Nephron (organoid): ENCODE measurements at regions not wholly inside any gene's neighbourhood (a gene's known extent, or its start where the extent isn't known, plus 50 kb on each side); places are given as distances from the start of the nearest gene placed in this dataset.
"Not testable (repeated sequence)": the region's sequence is repeated elsewhere in the genome, so short reads cannot be mapped to it uniquely, and the experiment has no call there.

Experiments used
- H3K27ac Mint-ChIP-seq, 3 experiments: 2 replicates each; pipeline ENCODE4 v1.8.0; 2020; ENCODE audit warnings: mixed read lengths in 3 of 3, mild to moderate bottlenecking in 2 of 3, moderate library complexity in 1 of 3
- H3K27me3 Mint-ChIP-seq: 2 replicates; pipeline ENCODE4 v1.8.0; 2021; ENCODE audit warnings: low read depth, mild to moderate bottlenecking, moderate library complexity, mixed read lengths
- H3K36me3 Mint-ChIP-seq: 2 replicates; pipeline ENCODE4 v1.8.0; 2020; ENCODE audit warnings: low read depth, mixed read lengths
- H3K4me1 Mint-ChIP-seq: 2 replicates; pipeline ENCODE4 v1.8.0; 2020; ENCODE audit warnings: mixed read lengths
- H3K4me3 Mint-ChIP-seq, 3 experiments: 2 replicates each; pipeline ENCODE4 v1.8.0; 2020; ENCODE audit warnings: mild to moderate bottlenecking in 3 of 3, mixed read lengths in 3 of 3, moderate library complexity in 2 of 3
- H3K9me3 Mint-ChIP-seq: 2 replicates; pipeline ENCODE4 v1.8.0; 2020; ENCODE audit warnings: mixed read lengths
- TF ChIP-seq, protein P1 (sequence below), 3 experiments: fragments of 200-600 bp; sonication (generic); IDR thresholded peaks; one replicate each; pipeline ENCODE4 v1.5.0; 2021; ENCODE audit warnings: antibody characterized with exemption in 3 of 3; ENCODE audit not compliant: unreplicated experiment in 3 of 3

DNA sequence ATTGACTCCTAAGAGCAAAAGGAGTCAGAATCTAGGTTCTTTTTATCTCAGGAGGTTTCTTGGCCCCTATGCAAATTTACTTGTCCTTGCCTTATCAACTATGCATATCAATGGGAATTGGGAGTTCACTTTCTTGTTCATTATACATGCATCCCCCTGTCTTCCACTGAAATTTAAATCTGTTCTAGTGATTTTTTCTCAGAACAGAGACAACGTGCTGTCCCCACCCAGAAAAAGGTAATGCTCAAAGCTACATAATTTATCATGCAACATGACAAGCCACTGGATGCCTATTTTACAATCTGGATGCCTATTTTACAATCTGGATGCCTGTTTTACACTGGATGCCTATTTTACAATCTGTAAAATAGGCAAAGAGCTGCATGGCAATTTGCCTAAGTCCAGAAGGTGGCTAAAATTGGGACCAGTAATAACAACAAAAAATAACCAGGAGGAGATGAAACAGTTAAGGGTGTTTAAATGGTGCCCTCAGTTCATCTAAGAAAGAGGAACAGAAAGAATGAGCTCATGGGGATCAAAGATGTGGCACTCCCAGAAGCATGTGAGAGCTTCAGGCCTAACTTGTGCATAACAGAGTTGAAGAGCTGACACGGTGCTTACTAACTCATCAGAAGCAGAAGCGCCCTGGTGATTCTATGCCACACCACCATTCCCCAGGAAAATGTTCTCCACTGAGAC, 537.8 kb upstream of the BOD1L1 start:
- H3K36me3 Mint-ChIP-seq = no peaks in the 10 kb centered on the region

DNA sequence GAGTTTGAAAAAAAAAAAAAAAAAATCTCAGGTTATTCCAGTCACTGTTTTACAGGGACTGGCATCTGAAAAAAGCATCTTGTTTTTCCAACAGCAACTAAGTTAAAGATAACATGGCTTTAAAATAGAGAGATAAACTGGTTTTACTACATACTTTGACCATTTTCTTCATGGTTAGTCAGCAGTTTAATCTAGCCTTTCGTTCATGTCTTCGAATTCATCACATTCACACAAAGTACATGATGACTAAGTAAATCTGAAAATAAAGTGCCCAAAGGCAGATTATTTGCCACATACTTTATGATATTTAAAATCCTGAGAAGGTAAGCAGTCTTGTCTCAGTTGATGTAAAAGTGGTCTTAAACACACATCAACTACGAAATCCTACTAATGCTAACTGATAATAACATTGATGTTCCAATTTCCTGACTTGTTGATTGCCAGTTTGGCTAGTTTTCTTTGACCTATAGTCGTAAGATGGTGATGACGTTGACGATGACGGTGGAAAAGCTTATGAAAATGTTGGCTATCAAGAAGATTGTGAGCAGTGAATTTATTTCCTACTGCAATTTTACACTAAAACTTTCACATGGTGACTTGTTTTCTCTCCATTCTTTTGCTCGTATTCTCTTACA, 540.5 kb upstream of the BOD1L1 start:
- TF ChIP-seq, protein P1, sequence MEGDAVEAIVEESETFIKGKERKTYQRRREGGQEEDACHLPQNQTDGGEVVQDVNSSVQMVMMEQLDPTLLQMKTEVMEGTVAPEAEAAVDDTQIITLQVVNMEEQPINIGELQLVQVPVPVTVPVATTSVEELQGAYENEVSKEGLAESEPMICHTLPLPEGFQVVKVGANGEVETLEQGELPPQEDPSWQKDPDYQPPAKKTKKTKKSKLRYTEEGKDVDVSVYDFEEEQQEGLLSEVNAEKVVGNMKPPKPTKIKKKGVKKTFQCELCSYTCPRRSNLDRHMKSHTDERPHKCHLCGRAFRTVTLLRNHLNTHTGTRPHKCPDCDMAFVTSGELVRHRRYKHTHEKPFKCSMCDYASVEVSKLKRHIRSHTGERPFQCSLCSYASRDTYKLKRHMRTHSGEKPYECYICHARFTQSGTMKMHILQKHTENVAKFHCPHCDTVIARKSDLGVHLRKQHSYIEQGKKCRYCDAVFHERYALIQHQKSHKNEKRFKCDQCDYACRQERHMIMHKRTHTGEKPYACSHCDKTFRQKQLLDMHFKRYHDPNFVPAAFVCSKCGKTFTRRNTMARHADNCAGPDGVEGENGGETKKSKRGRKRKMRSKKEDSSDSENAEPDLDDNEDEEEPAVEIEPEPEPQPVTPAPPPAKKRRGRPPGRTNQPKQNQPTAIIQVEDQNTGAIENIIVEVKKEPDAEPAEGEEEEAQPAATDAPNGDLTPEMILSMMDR (IDR thresholded peaks at IDR 0.05; ENCODE audit: unreplicated experiment in 3 of 3) = no peak
- H3K27me3 Mint-ChIP-seq = no peaks in the 10 kb centered on the region
- no peak overlapping the region for H3K27ac Mint-ChIP-seq
- no peaks in the 10 kb centered on the region for H3K9me3 Mint-ChIP-seq
- H3K4me1 Mint-ChIP-seq = no peaks in the 10 kb centered on the region
- no peak overlapping the region for H3K4me3 Mint-ChIP-seq
- H3K36me3 Mint-ChIP-seq = no peaks in the 10 kb centered on the region

More for the DNA sequence above, 537.8 kb upstream of the BOD1L1 start:
- Mint-ChIP-seq H3K27ac (no peak overlapping the region), H3K27me3 (no peaks in the 10 kb centered on the region), H3K9me3 (no peaks in the 10 kb centered on the region), H3K4me3 (no peak overlapping the region), H3K4me1 (no peaks in the 10 kb centered on the region)
- TF ChIP-seq, protein P1 (IDR thresholded peaks at IDR 0.05; ENCODE audit: unreplicated experiment in 3 of 3) = no peak

DNA sequence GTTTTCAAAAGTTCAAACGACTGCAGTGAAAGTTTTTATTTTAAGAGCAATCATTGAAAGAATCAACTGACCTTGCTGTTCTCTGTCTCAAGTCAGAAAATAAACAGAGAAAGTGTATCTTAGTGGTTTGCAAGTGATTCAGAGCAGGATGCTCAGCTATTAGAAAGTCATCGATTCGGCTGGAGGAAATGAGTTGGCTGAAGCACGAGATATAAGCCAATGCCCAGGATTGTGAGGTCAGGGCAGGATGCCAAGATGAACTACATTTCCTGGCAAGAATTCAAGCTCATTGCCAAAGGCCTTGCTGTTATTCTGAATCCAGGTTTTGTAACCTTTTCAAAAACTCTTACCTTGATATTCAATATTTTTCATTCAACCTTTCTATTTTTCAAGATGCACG, 541.4 kb upstream of the BOD1L1 start:
- no peak overlapping the region for H3K4me3 Mint-ChIP-seq

DNA sequence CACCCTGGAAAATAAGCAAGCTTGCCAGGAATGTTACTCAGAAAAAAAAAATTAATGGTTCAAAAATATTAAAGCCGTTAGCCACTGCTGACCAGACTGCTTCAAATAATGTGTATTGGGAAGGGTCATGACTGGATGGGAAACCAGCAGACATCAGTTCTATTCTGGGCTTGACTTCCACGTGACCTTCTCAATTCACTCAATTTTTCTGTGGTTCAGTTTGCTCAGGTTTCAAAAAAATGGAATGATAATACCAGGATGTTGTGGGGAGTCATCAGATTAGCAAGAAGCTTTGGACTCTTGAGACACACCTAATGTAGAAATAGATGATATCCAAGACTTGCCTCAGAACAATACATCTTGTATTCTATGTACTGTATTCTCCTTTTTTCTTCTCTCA, 541.9 kb upstream of the BOD1L1 start:
- Mint-ChIP-seq H3K9me3 (no peaks in the 10 kb centered on the region), H3K27me3 (no peaks in the 10 kb centered on the region), H3K4me1 (no peaks in the 10 kb centered on the region), H3K4me3 (no peak overlapping the region), H3K27ac (no peak overlapping the region), H3K36me3 (no peaks in the 10 kb centered on the region)
- TF ChIP-seq, protein P1 (IDR thresholded peaks at IDR 0.05; ENCODE audit: unreplicated experiment in 3 of 3) = no peak

More for the DNA sequence above, 541.4 kb upstream of the BOD1L1 start:
- TF ChIP-seq, protein P1 (IDR thresholded peaks at IDR 0.05; ENCODE audit: unreplicated experiment in 3 of 3) = no peak
- no peaks in the 10 kb centered on the region for H3K27me3 Mint-ChIP-seq
- H3K9me3 Mint-ChIP-seq = no peaks in the 10 kb centered on the region
- H3K36me3 Mint-ChIP-seq = no peaks in the 10 kb centered on the region
- H3K4me1 Mint-ChIP-seq = no peaks in the 10 kb centered on the region
- no peak overlapping the region for H3K27ac Mint-ChIP-seq

DNA sequence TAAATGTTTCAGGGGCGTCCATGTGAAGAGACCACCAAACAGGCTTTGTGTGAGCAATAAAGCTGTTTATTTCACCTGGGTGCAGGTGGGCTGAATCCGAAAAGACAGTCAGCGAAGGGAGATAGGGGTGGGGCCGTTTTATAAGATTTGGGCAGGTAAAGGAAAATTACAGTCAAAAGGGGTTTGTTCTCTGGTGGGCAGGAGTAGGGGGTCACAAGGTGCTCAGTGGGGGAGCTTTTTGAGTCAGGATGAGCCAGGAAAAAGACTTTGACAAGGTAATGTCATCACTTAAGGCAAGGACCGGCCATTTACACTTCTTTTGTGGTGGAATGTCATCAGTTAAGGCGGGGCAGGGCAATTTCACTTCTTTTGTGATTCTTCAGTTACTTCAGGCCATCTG, 542.4 kb upstream of the BOD1L1 start:
- H3K27ac Mint-ChIP-seq = not testable (repeated sequence)

DNA sequence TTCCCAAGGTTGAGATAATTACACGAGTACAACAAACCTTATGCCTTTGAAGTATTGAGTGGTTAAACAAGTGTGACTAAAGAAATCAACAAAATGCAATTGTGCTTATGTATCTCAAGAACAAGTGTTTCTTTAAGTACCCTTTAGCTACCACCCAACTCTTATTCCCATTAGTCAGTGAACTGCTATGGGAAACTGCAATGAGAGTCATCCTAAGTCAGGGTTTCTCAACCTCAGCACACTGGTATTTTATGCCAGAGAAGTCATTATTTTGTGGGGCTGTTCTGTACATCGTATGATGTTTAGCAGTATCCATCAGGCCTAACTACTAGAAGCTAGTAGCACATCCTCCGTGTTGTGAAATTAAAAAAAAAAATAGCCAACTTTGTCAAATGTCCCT, 549.1 kb upstream of the BOD1L1 start:
- Mint-ChIP-seq H3K36me3 (no peaks in the 10 kb centered on the region), H3K4me3 (no peak overlapping the region), H3K27ac (no peak overlapping the region), H3K9me3 (no peaks in the 10 kb centered on the region), H3K27me3 (peaks cover 7% of the 10 kb centered on the region), H3K4me1 (peaks cover 8% of the 10 kb centered on the region)
- TF ChIP-seq, protein P1 (IDR thresholded peaks at IDR 0.05; ENCODE audit: unreplicated experiment in 3 of 3) = no peak

More for the DNA sequence above, 542.4 kb upstream of the BOD1L1 start:
- not testable (repeated sequence) for H3K4me1 Mint-ChIP-seq, H3K27me3 Mint-ChIP-seq, H3K36me3 Mint-ChIP-seq, H3K9me3 Mint-ChIP-seq, H3K4me3 Mint-ChIP-seq
